Fibroblast of upper back skin (primary cell): ENCODE measurements at regions not wholly inside any gene's neighbourhood (a gene's known extent, or its start where the extent isn't known, plus 50 kb on each side); places are given as distances from the start of the nearest gene placed in this dataset.

Source experiments
- DNase-seq: peaks from one replicate; pipeline ENCODE4 v3.0.0-alpha.2; 2013

- DNase-seq, result peak; percentile 46
These were observed 70.2 kb downstream of the CLDN1 start for GRCh38 chr3:190252080-190252479.

GRCh38 chr3:190249414-190249813 is 72.8 kb downstream of the CLDN1 start:
- DNase-seq, result no peak

- DNase-seq, result no peak
These were observed 80.1 kb downstream of the CLDN1 start for GRCh38 chr3:190242147-190242546.

DNA sequence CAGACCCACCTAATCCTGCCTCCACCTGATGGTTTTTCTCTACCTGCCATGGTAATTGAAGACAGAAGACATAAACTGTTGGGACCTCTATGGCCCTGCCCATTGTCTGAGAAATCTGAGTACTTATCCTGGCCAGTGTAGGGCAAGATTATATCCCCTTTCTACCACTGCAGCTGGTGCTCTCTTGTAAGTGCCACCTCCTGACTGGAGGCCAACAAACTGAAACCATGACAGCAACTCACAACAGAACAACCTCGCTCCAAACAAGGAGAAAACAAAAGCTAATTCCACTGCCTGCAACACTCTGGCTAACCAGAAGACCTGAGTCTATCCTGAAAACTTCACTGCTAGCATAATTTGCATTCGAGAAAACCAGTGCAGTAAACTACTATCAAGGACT is 82.9 kb downstream of the CLDN1 start:
- DNase-seq, result no peak

- no peak for DNase-seq
These were observed 83.4 kb downstream of the CLDN1 start for GRCh38 chr3:190238871-190239270.

- DNase-seq, result no peak
These were observed 87.6 kb downstream of the CLDN1 start for GRCh38 chr3:190234621-190235020.

GRCh38 chr3:190229632-190230424 is 92.4 kb downstream of the CLDN1 start:
- DNase-seq, result peak; percentile 51

- DNase-seq, result no peak
These were observed 95.2 kb downstream of the CLDN1 start for GRCh38 chr3:190227064-190227463.

- peak; percentile 34 for DNase-seq
These were observed 97.2 kb downstream of the CLDN1 start for GRCh38 chr3:190224863-190225692.

GRCh38 chr3:190224456-190224855 is 97.8 kb downstream of the CLDN1 start:
- peak; percentile 62 for DNase-seq

GRCh38 chr3:190222916-190223315 is 99.3 kb downstream of the CLDN1 start:
- no peak for DNase-seq

- DNase-seq, result no peak
These were observed 99.9 kb downstream of the CLDN1 start for GRCh38 chr3:190222360-190222759.

DNA sequence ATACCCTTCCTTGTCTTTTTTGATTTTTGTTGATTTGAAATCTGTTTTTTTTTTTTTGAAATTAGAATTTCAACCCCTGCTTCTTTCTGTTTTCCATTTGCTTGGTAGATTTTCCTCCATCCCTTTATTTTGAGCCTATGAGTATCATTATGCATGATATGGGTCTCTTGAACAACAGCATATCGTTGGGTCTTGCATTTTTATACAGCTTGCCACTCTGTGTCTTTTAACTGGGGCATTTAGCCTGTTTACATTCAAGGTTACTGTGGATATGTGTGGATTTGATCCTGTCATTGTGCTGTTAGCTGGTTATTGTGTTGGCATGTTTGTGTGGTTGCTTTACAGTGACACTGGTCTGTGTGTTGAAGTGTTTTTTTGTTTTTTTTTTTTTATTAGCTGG is 99.7 kb upstream of the P3H2 start:
- DNase-seq, result no peak

- peak; percentile 39 for DNase-seq
These were observed 96.4 kb upstream of the P3H2 start for GRCh38 chr3:190217081-190217480.

GRCh38 chr3:190213727-190214126 is 93.0 kb upstream of the P3H2 start:
- no peak for DNase-seq

GRCh38 chr3:190210608-190211007 is 89.9 kb upstream of the P3H2 start:
- no peak for DNase-seq

GRCh38 chr3:190209533-190209932 is 88.8 kb upstream of the P3H2 start:
- no peak for DNase-seq

GRCh38 chr3:190208196-190208595 is 87.5 kb upstream of the P3H2 start:
- DNase-seq, result no peak

DNA sequence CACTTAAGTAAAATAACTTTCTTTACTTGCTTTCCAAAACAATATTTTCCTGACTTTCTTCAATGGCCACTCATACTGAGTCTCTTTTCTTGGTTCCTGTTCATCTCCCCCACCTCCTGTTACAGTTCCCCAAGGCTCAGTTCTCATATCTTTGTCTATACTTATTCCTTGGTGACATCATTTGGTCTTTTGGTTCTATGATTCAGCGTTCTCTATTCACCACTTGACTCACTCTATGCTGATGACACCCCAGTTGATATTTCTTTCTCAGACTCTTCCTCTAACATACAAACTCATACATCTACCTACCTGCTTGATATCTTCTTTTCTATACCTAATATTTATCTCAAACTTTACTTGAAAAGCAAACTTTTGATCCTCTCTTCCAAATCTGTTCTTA is 85.0 kb upstream of the P3H2 start:
- peak; percentile 77 for DNase-seq

GRCh38 chr3:190204200-190204599 is 83.5 kb upstream of the P3H2 start:
- DNase-seq, result no peak

DNA sequence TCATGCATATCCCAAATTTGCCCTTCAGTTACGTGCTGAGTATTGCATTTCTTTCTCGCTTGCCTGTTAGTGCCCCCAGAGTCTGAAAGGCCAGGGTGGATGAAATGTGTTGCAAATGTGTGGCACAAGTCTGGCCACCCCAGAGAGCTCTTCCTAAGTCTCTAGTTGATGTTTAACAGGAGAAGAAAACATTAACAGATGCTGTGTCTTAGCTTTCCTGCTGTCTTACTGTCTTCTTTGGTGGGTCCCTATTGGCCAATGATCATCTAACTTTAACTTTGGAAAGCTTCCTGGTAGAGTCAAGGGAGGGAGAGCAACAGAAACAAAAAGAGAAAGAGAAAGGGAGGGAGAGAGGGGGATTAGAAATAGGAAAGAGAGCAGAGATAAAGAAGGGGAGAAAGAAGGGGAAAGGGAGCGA is 76.7 kb upstream of the P3H2 start:
- DNase-seq, result no peak

DNA sequence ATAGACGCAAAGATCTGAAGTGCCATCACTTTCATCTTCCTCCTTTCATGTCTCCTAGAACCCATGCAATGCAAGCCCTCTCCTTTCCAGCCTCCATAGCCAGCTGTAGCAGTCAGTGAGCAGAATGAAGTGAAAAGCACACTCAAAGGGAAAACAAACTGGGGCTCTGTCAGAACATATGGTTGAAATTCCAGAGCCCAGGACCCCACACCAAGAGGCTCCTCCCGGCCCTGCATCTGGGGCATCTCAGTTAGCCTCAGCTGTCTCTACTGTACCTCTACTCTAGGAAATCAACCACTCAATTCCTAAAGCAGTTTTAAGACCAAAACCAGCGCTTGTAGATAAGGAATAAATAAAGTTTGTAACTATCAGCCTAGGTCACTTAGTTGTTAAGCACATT is 73.8 kb upstream of the P3H2 start:
- no peak for DNase-seq

DNA sequence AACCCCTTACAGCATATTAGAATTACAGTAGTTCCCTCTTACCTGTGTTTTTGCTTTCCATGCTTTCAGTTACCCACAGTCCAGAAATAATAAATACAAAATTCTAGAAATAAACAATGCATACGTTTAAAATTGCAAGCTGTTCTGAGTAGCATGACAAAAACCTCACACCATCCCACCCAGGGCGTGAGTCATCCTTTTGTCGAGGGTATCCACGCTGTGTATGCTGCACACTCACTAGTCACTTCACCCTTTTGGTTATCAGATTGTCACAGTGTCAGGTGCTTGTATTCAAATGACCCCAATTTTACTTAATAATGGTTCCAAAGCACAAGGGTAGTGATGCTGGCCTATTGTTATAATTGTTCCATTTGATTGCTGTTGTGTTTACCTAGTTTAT is 72.5 kb upstream of the P3H2 start:
- DNase-seq, result no peak

DNA sequence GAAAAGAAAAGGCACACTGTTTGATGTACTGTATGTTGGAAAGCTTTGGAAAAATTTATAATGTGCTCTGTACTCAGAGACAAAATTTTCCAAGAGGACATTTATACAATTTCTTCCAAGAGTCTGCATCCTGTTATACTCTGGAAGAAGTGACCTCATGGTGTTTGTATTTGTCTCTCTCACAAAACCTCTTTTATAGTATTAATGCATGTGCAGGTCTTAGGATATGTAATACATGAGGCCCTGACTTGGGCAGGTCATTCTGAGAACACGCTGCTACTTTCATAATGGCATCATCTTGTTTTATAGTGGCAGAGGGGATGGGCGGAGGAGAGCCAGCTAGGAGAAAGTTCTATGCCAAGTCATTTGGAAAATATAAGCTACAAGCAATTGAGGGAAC is 72.0 kb upstream of the P3H2 start:
- DNase-seq, result no peak
